ENCODE measurements at regions not wholly inside any gene's neighbourhood (a gene's known extent, or its start where the extent isn't known, plus 50 kb on each side); places are given as distances from the start of the nearest gene placed in this dataset.

GRCh38 chr13:70333752-70334151 is 225.5 kb upstream of the KLHL1 start:
- TF ChIP-seq POLR2AphosphoS5 (IDR thresholded peaks at IDR 0.05; ENCODE audit: borderline replicate concordance, low read depth, low read length) (no peak), EZH2 (IDR thresholded peaks at IDR 0.05) (no peak)

Measured in SK-N-MC (cell line).